GM18511 (cell line): ENCODE measurements at regions not wholly inside any gene's neighbourhood (a gene's known extent, or its start where the extent isn't known, plus 50 kb on each side); places are given as distances from the start of the nearest gene placed in this dataset.

Source experiments
- ATAC-seq: cut with Tn5 transposase; IDR thresholded peaks from one replicate; pipeline ENCODE4 v1.9.1; 2021; ENCODE audit warnings: mild to moderate bottlenecking, moderate library complexity; ENCODE audit not compliant: unreplicated experiment

- no peak for ATAC-seq
Measured at GRCh38 chr1:244218220-244218619, 167.1 kb downstream of the ZBTB18 start.

- ATAC-seq = no peak
Measured at GRCh38 chr1:244219149-244219548, 168.1 kb downstream of the ZBTB18 start.

- ATAC-seq = no peak
Measured at GRCh38 chr1:244219802-244220201, 168.7 kb downstream of the ZBTB18 start.

GRCh38 chr1:244220410-244220809 lies 169.3 kb downstream of the ZBTB18 start:
- ATAC-seq = no peak

GRCh38 chr1:244221991-244222390 lies 170.9 kb downstream of the ZBTB18 start:
- ATAC-seq = no peak

- no peak for ATAC-seq
Measured at GRCh38 chr1:244224487-244225430, 173.7 kb downstream of the ZBTB18 start.

GRCh38 chr1:244226435-244226834 lies 175.4 kb downstream of the ZBTB18 start:
- ATAC-seq = no peak

GRCh38 chr1:244230470-244230869 lies 179.4 kb downstream of the ZBTB18 start:
- no peak for ATAC-seq

GRCh38 chr1:244231193-244231571 lies 180.1 kb downstream of the ZBTB18 start:
- no peak for ATAC-seq

- ATAC-seq = no peak
Measured at GRCh38 chr1:244231572-244232315, 180.7 kb downstream of the ZBTB18 start.

- ATAC-seq = no peak
Measured at GRCh38 chr1:244234009-244234643, 183.0 kb downstream of the ZBTB18 start.

GRCh38 chr1:244235157-244235556 lies 184.1 kb downstream of the ZBTB18 start:
- no peak for ATAC-seq

- no peak for ATAC-seq
Measured at GRCh38 chr1:244236101-244236500, 185.0 kb downstream of the ZBTB18 start.

GRCh38 chr1:244236721-244237120 lies 185.6 kb downstream of the ZBTB18 start:
- no peak for ATAC-seq

GRCh38 chr1:244237445-244237844 lies 186.4 kb downstream of the ZBTB18 start:
- peak; percentile 41 for ATAC-seq

GRCh38 chr1:244239261-244239770 lies 188.2 kb downstream of the ZBTB18 start:
- ATAC-seq = peak; percentile 76

GRCh38 chr1:244241438-244241837 lies 190.4 kb downstream of the ZBTB18 start:
- ATAC-seq = no peak

- ATAC-seq = no peak
Measured at GRCh38 chr1:244242446-244242845, 191.4 kb downstream of the ZBTB18 start.

GRCh38 chr1:244246334-244246733 lies 195.3 kb downstream of the ZBTB18 start:
- ATAC-seq = no peak

GRCh38 chr1:244248426-244248825 lies 197.3 kb downstream of the ZBTB18 start:
- no peak for ATAC-seq

GRCh38 chr1:244252211-244252610 lies 199.5 kb downstream of the ADSS2 start:
- ATAC-seq = no peak
